ENCODE measurements at regions not wholly inside any gene's neighbourhood (a gene's known extent, or its start where the extent isn't known, plus 50 kb on each side); places are given as distances from the start of the nearest gene placed in this dataset.
A peak's percentile ranks its signal among the peaks of the same experiment; 100 is the strongest.

DNA sequence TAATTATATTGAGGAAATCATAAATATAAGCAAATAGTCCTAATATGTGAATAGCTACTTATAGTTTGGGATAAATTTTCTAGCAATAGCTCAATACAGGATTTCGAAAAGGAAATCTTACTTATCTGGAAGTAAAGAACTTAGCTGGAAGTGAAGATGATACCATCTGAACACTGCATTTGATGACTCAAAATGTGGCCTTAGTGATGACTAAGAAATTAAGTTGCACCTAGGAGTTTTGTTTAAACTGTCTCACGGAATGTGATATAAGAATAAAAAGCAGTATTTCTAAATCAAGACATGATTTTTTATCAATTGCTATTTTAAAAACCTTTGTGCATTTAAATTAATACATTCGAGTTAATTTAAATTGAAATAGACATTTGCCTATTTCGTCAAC, 91.2 kb downstream of the EOMES start:
- no peak for DNase-seq (ENCODE audit: low spot score)
- Histone ChIP-seq H3K27ac (no peak overlapping the region), H3K4me3 (no peak overlapping the region)
- TF ChIP-seq, protein P1, sequence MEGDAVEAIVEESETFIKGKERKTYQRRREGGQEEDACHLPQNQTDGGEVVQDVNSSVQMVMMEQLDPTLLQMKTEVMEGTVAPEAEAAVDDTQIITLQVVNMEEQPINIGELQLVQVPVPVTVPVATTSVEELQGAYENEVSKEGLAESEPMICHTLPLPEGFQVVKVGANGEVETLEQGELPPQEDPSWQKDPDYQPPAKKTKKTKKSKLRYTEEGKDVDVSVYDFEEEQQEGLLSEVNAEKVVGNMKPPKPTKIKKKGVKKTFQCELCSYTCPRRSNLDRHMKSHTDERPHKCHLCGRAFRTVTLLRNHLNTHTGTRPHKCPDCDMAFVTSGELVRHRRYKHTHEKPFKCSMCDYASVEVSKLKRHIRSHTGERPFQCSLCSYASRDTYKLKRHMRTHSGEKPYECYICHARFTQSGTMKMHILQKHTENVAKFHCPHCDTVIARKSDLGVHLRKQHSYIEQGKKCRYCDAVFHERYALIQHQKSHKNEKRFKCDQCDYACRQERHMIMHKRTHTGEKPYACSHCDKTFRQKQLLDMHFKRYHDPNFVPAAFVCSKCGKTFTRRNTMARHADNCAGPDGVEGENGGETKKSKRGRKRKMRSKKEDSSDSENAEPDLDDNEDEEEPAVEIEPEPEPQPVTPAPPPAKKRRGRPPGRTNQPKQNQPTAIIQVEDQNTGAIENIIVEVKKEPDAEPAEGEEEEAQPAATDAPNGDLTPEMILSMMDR (IDR thresholded peaks at IDR 0.05) = no peak

DNA sequence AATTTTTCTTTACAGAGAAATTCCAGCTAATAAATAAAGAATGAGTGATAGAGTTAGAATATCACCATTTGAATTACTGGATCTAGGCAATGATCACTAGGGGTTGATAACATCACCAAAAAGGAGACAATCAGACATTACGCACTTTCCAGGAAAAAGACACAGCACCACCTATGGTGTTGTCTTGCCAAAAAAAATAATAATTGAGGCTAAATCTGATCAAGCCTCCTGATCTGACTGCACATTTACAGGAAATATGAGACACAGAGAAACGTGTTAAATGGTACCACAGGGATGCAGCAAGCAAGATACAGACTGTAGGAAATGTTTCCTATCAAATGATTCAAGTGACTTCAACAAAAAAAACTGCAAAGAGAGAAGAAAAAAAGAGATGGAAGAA, 92.8 kb downstream of the EOMES start:
- TF ChIP-seq, protein P1 (IDR thresholded peaks at IDR 0.05) = no peak
- no peak for DNase-seq (ENCODE audit: low spot score)
- H3K27ac ChIP-seq = no peak overlapping the region
- no peak overlapping the region for H3K4me3 ChIP-seq

DNA sequence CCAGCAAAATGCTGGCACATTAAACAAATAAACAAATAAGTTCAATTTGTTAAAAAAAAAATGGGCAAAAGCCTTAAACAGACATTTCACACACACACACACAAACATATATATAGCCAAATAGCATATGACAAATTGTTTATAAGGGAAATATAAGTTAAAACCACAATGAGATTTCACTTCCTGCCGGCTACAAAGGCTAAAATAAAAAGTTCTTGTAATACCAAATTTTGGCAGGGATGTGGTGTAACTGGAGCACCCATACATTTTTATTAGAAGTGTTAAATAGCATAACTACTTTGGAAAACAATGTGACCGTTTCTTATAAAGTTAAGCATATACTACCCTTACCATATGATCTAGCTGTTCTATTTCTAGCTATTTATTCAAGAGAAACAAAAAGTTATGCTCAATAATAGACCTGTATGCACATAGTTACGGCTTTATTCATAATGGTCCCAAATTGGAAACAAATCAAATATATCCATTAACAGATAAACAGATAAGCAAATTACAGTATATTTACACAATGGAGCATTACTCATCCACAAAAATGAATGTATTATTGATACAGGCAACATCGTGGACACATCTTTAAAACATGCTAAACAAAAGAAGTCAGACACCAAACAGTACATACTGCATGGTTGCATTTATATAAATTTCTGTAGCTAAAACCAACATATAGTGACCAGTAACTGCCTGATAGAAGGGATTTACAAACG, 93.9 kb downstream of the EOMES start:
- no peak overlapping the region for H3K27ac ChIP-seq
- DNase-seq (ENCODE audit: low spot score) = no peak
- no peak overlapping the region for H3K4me3 ChIP-seq
- TF ChIP-seq, protein P1 (IDR thresholded peaks at IDR 0.05) = no peak

DNA sequence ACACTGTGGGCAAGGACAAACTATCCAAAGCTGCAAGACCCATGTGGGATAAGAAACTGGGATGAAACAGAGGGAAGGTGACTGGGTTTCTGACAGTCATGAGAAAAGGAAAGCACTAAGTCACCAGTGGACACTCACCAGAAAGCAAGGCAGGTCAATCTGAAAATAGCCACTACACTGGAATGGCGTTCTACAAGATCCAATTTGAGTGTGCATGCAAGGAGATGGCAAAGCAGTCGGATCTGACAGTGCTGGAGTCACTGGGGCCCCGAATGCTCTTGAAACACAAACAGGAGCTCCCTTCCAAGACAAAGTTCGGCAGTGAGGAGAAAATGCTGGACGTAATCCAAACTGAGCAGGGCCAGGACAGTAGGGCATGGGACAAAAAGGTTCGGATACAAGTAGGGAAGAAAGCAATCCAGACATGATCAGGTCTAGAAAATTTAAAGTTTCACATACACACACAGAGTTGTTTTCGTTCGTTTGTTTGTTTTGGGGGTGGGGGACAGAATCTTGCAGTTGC, 95.5 kb downstream of the EOMES start:
- TF ChIP-seq, protein P1 (IDR thresholded peaks at IDR 0.05) = no peak
- DNase-seq (ENCODE audit: low spot score) = peak; percentile 70
- Histone ChIP-seq H3K4me3 (no peak overlapping the region), H3K27ac (peak overlapping the region in 1 of 2 donors; percentile 54)

DNA sequence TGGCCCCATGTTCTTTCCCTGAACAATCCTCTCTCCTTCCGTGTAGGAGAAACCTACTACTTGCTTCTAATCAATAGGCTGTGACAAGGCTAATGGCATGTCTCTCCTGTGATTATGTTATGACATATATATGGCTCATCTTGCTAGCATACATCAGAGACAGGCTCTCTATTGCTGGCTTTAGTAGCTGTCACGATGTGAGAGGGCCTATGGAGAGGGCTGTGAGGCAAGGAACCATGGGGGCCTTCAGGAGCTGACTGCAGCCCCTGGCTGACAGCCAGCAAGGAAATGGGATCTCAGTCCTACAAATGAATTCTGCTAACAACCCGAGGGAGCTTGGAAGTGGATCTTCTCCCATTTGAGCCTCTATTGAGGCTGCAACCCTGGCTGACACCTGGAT, 96.3 kb downstream of the EOMES start:
- H3K27ac ChIP-seq = no peak overlapping the region
- TF ChIP-seq, protein P1 (IDR thresholded peaks at IDR 0.05) = no peak
- no peak overlapping the region for H3K4me3 ChIP-seq
- peak; percentile 36 for DNase-seq (ENCODE audit: low spot score)

DNA sequence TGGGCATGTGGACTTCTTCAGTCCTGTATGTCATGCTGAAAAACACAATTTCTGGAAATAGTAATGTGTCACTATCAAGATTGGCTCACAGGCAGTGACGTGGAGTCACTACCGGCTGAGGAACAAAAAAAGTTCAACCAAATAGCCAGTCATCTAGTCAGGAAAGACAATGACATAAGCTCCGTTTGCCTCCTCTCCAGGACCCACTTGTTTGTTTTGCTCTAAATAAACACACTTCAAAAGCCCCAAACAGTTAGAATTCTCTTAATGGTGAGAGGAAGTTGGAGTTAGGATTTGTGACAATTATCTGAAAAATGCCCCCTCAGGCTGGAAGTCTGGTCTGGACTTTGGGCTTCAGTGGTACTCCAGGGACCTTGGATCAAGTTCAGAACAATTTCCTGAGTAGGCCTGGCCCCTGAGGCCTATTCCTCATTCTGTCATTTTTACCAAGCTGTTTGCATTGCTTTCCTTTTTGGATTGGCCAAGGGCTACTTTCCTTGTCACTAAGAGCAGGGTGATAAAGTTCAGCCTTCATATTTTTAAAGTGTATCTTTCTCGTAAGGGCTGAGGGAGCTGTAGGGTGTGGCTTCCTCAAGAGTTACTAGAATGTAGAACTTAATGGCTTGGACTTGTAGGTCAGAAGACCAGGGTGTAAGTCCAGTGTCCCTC, 98.9 kb downstream of the EOMES start:
- DNase-seq (ENCODE audit: low spot score) = peak; percentile 61
- no peak overlapping the region for H3K4me3 ChIP-seq
- H3K27ac ChIP-seq = peak overlapping the region; percentile 62 to 67
- TF ChIP-seq, protein P1 (IDR thresholded peaks at IDR 0.05) = no peak

DNA sequence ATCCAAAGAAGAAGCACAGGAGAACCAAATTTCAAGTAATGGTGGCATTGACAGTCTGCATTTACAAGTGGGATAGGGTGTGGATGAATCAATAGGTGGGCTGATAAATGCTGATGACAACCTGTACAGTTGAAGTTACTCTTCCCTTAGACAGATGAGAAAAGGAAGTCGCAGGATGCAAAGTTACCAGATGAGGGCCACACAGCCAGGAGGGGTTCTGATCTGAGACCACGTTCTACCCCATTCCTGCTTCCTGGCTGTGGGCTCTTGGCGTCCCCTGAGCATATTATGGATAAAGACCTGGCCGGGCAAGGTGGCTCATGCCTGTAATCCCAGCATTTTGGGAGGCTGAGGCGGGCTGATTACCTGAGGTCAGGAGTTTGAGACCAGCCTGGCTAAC, 104.6 kb downstream of the EOMES start:
- Histone ChIP-seq H3K27ac (no peak overlapping the region), H3K4me3 (no peak overlapping the region)
- TF ChIP-seq, protein P1 (IDR thresholded peaks at IDR 0.05) = no peak
- peak; percentile 58 for DNase-seq (ENCODE audit: low spot score)

Measured in coronary artery (tissue), 2 donors.